Upper lobe of right lung (tissue), 1 donor: ENCODE measurements at regions not wholly inside any gene's neighbourhood (a gene's known extent, or its start where the extent isn't known, plus 50 kb on each side); places are given as distances from the start of the nearest gene placed in this dataset.
"Not testable (repeated sequence)": the region's sequence is repeated elsewhere in the genome, so short reads cannot be mapped to it uniquely, and the experiment has no call there.

ENCODE experiments used
- ATAC-seq: fragments of 200-7000 bp; cut with Tn5 transposase; one replicate; pipeline ENCODE4 v1.9.1; 2020; ENCODE audit warnings: mild to moderate bottlenecking, moderate library complexity
- DNase-seq: peaks from one replicate; pipeline ENCODE4 v3.0.0-alpha.2; 2020
- H3K27ac ChIP-seq: fragments of 200-600 bp; one replicate; pipeline ENCODE4 v1.8.0; 2022
- H3K27me3 ChIP-seq: fragments of 200-600 bp; one replicate; pipeline ENCODE4 v1.8.0; 2022; ENCODE audit warnings: mild to moderate bottlenecking
- H3K36me3 ChIP-seq: fragments of 200-600 bp; one replicate; pipeline ENCODE4 v1.8.0; 2022
- H3K4me1 ChIP-seq: fragments of 200-600 bp; one replicate; pipeline ENCODE4 v1.8.0; 2022
- H3K4me3 ChIP-seq: fragments of 200-600 bp; one replicate; pipeline ENCODE4 v1.8.0; 2022; ENCODE audit warnings: mild to moderate bottlenecking
- H3K9me3 ChIP-seq: fragments of 200-600 bp; one replicate; pipeline ENCODE4 v1.8.0; 2022
- CTCF ChIP-seq: fragments of 200-600 bp; IDR thresholded peaks from one replicate; pipeline ENCODE4 v1.8.0; 2022; ENCODE audit warnings: antibody characterized with exemption
- intact Hi-C: fragments of 100-400 bp; cut with DNase I; formaldehyde crosslinking; loops from one replicate; pipeline ENCODE4 v1.11.0; 2022
- donor health status: DM: no; HTN: yes; CAD: no; lungs with severe emphysema.

- DNase-seq = no peak
- Histone ChIP-seq H3K27me3 (no peaks in the 10 kb centered on the region), H3K9me3 (no peaks in the 10 kb centered on the region), H3K27ac (no peak overlapping the region), H3K4me1 (no peaks in the 10 kb centered on the region), H3K4me3 (no peak overlapping the region), H3K36me3 (no peaks in the 10 kb centered on the region)
- no peak for ATAC-seq
- TF ChIP-seq CTCF = no peak
- intact Hi-C loops = no loop called here
Observed at GRCh38 chr18:56286775-56287325, 351.5 kb downstream of the TXNL1 start.

DNA sequence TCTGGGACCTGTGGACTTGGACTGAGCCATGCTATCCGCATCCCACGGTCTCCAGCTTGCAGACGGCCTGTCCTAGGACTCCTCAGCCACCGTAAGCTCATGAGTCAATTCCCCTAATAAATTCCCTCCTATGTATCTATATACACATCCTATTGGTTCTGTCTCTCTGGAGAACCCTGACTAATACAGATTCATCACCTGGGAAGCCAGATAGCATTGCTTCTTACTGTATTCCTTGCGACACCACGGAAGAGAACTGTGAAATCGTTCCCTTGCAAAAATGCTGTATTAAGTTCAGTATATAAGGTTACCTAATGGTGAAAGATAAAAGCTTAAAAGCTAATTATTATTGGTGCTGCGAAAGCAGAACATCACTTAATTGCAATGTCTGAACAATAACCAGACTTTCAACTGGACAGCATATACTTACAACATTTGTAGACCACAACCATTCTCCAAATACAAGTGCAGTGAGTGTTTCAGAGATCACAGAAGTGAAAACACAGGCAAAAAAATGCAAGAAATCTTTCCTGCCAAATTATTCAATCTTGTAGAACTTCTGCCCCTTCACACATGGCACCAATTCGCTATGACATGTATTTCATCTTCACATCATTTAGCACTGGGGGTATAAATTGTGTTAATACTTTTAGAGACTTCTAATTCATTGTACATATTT is 352.9 kb downstream of the TXNL1 start:
- Histone ChIP-seq H3K27ac (no peak overlapping the region), H3K4me3 (no peak overlapping the region), H3K27me3 (no peaks in the 10 kb centered on the region), H3K4me1 (no peaks in the 10 kb centered on the region), H3K36me3 (no peaks in the 10 kb centered on the region), H3K9me3 (no peaks in the 10 kb centered on the region)
- DNase-seq = no peak
- intact Hi-C loops = no loop called here
- no peak for ATAC-seq
- no peak for TF ChIP-seq CTCF

DNA sequence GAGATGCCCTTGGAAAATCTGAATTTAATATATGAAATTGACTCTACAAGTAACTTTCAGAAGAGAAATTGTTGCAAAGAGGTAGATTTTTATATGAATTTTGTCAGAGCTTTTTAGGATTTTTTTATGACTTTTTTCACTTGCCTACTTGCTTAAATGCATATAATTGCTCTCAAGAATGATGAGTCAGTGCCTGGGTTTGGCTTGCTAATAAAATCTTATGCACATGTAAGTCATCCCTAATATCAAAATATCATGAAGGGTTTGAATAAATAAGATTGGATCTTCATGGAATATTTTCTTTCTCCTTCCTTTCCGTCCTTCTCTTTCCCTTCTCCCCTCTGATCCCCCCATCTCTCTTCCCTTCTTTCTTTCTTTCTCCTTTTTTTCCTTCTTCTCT is 354.1 kb downstream of the TXNL1 start:
- H3K9me3 ChIP-seq = no peaks in the 10 kb centered on the region
- H3K27ac ChIP-seq = no peak overlapping the region
- no peaks in the 10 kb centered on the region for H3K4me1 ChIP-seq
- ATAC-seq (no peak), DNase-seq (no peak)
- H3K27me3 ChIP-seq = no peaks in the 10 kb centered on the region
- intact Hi-C loops = no loop called here
- H3K36me3 ChIP-seq = no peaks in the 10 kb centered on the region
- H3K4me3 ChIP-seq = no peak overlapping the region
- no peak for TF ChIP-seq CTCF

- Histone ChIP-seq H3K27me3 (no peaks in the 10 kb centered on the region), H3K4me1 (no peaks in the 10 kb centered on the region), H3K9me3 (no peaks in the 10 kb centered on the region), H3K36me3 (no peaks in the 10 kb centered on the region), H3K4me3 (no peak overlapping the region), H3K27ac (no peak overlapping the region)
- no peak for DNase-seq
- TF ChIP-seq CTCF = no peak
- ATAC-seq = no peak
- intact Hi-C loops = no loop called here
Observed at GRCh38 chr18:56283316-56283715, 355.1 kb downstream of the TXNL1 start.

DNA sequence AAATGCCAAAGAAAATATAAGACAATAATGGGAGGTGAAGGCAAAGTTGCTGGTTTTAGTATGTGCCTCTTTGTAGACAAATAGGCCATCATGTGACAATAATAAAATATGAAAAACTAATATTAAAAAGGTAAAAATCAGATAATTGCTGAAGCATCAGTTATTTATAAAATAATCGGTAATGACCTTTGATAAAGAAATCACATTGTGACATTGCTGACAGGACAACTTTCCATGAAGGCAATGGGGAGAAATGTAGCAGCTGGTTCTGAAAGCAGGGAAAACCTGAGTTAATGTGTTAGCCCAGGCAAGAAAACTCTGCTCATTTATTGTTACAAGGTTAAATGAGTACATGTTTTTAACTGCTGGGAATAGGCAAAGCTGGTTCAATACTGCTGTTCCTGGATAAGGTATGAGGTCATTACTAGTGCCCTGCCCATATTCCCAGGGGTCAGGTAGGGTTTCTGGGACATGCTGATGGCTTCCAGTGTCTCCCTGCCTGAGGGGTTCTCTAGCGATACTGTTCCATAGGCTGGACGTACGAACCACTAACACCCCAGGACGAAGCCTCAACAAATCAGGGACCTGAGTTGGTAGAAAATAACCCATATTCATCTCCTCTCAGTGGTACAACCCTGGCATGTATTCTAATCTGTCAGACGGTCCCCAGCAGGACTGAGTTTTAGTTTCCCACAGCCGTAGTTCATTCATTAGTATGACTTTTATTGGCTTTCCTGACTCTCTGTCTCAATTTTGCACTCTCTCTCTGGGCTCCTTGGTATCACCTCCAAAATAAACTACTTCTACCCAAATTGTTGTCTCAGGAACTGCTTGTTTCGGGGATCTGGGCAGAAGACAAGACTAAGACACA is 355.9 kb downstream of the TXNL1 start:
- Histone ChIP-seq H3K4me1 (no peaks in the 10 kb centered on the region), H3K27me3 (no peaks in the 10 kb centered on the region), H3K36me3 (no peaks in the 10 kb centered on the region), H3K27ac (no peak overlapping the region), H3K4me3 (no peak overlapping the region), H3K9me3 (no peaks in the 10 kb centered on the region)
- no peak for TF ChIP-seq CTCF
- intact Hi-C loops = no loop called here
- no peak for ATAC-seq
- DNase-seq = no peak

GRCh38 chr18:56279816-56280215 is 358.6 kb downstream of the TXNL1 start:
- H3K27ac ChIP-seq, intact Hi-C loops, H3K4me3 ChIP-seq, H3K4me1 ChIP-seq, H3K27me3 ChIP-seq, DNase-seq, H3K36me3 ChIP-seq, H3K9me3 ChIP-seq, ATAC-seq: not testable (repeated sequence)
